Gastrocnemius medialis (tissue), 4 donors: ENCODE measurements at regions not wholly inside any gene's neighbourhood (a gene's known extent, or its start where the extent isn't known, plus 50 kb on each side); places are given as distances from the start of the nearest gene placed in this dataset.

Experiments used
- POLR2A ChIP-seq, 2 donors: fragments of 450-650 bp; IDR thresholded peaks; one replicate each; pipeline ENCODE4 v1.6.1; 2017; ENCODE audit warnings: antibody characterized with exemption in 2 of 2, mild to moderate bottlenecking in 2 of 2, moderate library complexity in 2 of 2
- TF ChIP-seq, protein P1 (sequence below), 5 experiments: fragments of 450-650 bp in 3 of 5; fragments of 200-600 bp in 2 of 5; sonication (generic) in 2 of 5; IDR thresholded peaks in 4 of 5; conservative IDR thresholded peaks in 1 of 5; 1 replicate in 4 of 5; 2 replicates in 1 of 5; pipeline ENCODE4 v1.5.1; 2016 to 2019; ENCODE audit warnings: antibody characterized with exemption in 5 of 5, mild to moderate bottlenecking in 3 of 5, moderate library complexity in 3 of 5

DNA sequence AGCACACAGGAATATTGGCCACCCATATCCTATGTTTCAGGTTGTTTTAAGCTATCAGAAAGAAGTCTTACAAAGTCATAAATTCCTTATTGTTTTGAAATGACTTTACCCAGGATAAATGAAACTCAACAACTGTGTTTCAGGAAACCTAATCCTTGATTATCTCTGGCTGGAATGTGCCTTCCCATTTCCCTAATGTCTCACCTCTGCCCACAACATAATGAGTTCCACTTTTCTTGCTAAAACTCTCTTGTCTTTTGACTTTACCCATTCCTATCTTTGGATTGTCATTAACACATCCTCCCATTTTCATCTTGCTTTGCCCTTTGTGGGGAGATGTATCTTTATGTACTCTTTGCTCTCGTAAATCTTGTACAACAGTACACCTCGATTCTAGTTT is 200.0 kb upstream of the DNAJC19 start:
- TF ChIP-seq, protein P1, sequence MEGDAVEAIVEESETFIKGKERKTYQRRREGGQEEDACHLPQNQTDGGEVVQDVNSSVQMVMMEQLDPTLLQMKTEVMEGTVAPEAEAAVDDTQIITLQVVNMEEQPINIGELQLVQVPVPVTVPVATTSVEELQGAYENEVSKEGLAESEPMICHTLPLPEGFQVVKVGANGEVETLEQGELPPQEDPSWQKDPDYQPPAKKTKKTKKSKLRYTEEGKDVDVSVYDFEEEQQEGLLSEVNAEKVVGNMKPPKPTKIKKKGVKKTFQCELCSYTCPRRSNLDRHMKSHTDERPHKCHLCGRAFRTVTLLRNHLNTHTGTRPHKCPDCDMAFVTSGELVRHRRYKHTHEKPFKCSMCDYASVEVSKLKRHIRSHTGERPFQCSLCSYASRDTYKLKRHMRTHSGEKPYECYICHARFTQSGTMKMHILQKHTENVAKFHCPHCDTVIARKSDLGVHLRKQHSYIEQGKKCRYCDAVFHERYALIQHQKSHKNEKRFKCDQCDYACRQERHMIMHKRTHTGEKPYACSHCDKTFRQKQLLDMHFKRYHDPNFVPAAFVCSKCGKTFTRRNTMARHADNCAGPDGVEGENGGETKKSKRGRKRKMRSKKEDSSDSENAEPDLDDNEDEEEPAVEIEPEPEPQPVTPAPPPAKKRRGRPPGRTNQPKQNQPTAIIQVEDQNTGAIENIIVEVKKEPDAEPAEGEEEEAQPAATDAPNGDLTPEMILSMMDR (IDR thresholded peaks at IDR 0.05 in 4 of 5, conservative IDR thresholded peaks at IDR 0.05 in 1 of 5), result no peak
- no peak for TF ChIP-seq POLR2A (IDR thresholded peaks at IDR 0.05)
